ENCODE measurements at regions not wholly inside any gene's neighbourhood (a gene's known extent, or its start where the extent isn't known, plus 50 kb on each side); places are given as distances from the start of the nearest gene placed in this dataset.
A peak's percentile ranks its signal among the peaks of the same experiment; 100 is the strongest.
"Not testable (repeated sequence)": the region's sequence is repeated elsewhere in the genome, so short reads cannot be mapped to it uniquely, and the experiment has no call there.

DNA sequence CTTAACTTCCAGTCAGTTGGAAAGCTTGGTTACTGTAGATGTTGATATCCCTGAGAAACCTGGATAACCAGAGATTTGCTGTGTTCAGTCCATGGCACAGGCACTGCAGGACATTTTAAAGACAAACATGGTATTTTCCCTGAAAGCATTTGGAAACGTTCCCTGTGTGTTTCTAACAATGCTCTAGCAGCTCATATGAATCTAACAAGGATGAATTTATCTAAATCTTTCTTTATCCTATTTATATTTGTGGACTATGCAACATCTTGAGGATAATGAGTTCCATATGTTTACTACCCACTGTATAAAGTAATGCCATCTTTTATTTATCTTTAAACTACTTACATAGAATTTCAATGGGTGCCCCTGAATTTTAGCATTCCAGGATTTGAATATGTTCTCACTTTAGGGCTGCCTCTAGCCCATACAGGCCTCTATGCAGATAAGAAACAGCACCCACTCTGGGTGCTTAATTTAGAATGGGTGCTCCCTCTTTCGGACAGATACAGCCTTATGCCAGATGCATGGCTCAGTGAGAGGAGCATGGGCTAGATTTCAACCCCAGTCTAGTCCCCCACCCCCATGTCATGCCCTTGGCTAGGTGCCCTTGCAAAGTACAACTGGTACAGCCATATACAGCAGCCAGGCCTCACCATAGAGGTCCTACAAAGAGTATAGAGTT lies 50.6 kb upstream of the NEMP2 start:
- no peaks in the 10 kb centered on the region for H3K9me3 ChIP-seq (ENCODE audit: control insufficient read depth in 2 of 2, insufficient read depth in 1 of 2, low read depth in 1 of 2, low read length in 1 of 2)
- WGBS, 3 donors, result 79 to 87% (median 86%) methylated on average over 2 of the region's 2 CpGs
- H3K27me3 ChIP-seq (ENCODE audit: control insufficient read depth in 3 of 3, insufficient read depth in 3 of 3, low read length in 3 of 3), result no peaks in the 10 kb centered on the region
- no peak overlapping the region for H3K27ac ChIP-seq (ENCODE audit: low read depth in 1 of 3, low read length in 2 of 3)
- FAIRE-seq (no peak), DNase-seq (no peak)
- no peak overlapping the region for H3K4me3 ChIP-seq (ENCODE audit: low read depth in 1 of 3, low read length in 3 of 3)
- H3K4me1 ChIP-seq (ENCODE audit: control insufficient read depth in 3 of 3, insufficient read depth in 2 of 3, low read depth in 1 of 3, low read length in 2 of 3), result peaks cover 0 to 4% (median 0%) of the 10 kb centered on the region in 3 donors
- no peaks in the 10 kb centered on the region for H3K36me3 ChIP-seq (ENCODE audit: control insufficient read depth in 3 of 3, insufficient read depth in 2 of 3, low read depth in 1 of 3, low read length in 3 of 3)

DNA sequence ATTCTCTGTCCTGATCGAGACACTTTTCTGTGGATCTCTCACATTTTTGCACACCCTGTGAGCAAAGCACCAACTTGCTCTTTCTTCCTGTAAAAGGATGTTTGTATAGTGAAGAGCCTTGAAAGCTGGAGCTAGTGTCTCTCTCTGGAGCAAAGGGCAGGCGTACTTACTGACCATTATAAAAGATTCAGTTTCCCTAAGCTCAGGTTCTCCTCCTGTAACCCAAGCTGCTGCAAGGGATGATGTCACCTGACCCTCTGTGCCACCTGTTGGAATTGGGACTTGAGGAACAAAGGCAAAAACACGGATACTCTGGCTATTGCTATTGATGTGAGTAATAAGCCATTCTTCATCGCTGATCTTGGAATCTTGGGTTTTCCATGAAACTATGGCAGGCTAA lies 52.6 kb upstream of the NEMP2 start:
- no peak for FAIRE-seq
- WGBS, 3 donors, result 53 to 78% (median 76%) methylated on average over 4 of the region's 4 CpGs
- H3K27me3 ChIP-seq (ENCODE audit: control insufficient read depth in 3 of 3, insufficient read depth in 3 of 3, low read length in 3 of 3), result no peaks in the 10 kb centered on the region

DNA sequence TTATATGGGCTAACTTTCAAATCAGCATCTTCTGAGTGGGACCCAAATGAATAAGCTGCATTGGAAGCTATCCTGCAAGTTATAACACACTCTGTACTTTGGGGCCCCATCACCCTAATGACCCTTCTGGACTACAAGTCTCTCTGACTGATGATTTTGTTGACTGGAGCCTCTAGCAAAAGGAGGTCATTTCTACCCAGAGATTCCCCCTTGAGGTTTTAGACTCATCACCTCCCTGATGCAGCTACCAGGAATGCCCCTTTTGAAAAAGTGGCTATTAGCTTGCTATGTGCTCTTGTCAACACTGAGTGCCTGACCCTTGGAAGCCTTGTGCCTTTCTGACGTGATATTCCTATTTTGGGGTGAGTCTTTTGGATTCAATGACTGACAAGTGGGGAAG lies 54.5 kb upstream of the NEMP2 start:
- 95 to 100% (median 97%) methylated on average over 1 of the region's 1 CpG for WGBS, 3 donors
- Histone ChIP-seq H3K4me3 (ENCODE audit: low read depth in 1 of 3, low read length in 3 of 3) (no peak overlapping the region), H3K9me3 (ENCODE audit: control insufficient read depth in 2 of 2, insufficient read depth in 1 of 2, low read depth in 1 of 2, low read length in 1 of 2) (no peaks in the 10 kb centered on the region), H3K27ac (ENCODE audit: low read depth in 1 of 3, low read length in 2 of 3) (no peak overlapping the region), H3K36me3 (ENCODE audit: control insufficient read depth in 3 of 3, insufficient read depth in 2 of 3, low read depth in 1 of 3, low read length in 3 of 3) (no peaks in the 10 kb centered on the region), H3K27me3 (ENCODE audit: control insufficient read depth in 3 of 3, insufficient read depth in 3 of 3, low read length in 3 of 3) (no peaks in the 10 kb centered on the region), H3K4me1 (ENCODE audit: control insufficient read depth in 3 of 3, insufficient read depth in 2 of 3, low read depth in 1 of 3, low read length in 2 of 3) (no peaks in the 10 kb centered on the region)
- no peak for DNase-seq
- FAIRE-seq, result no peak

More for the DNA sequence above, 52.6 kb upstream of the NEMP2 start:
- peak in 1 of 2 donors; percentile 26 for DNase-seq
- H3K36me3 ChIP-seq (ENCODE audit: control insufficient read depth in 3 of 3, insufficient read depth in 2 of 3, low read depth in 1 of 3, low read length in 3 of 3), result no peaks in the 10 kb centered on the region
- no peaks in the 10 kb centered on the region for H3K4me1 ChIP-seq (ENCODE audit: control insufficient read depth in 3 of 3, insufficient read depth in 2 of 3, low read depth in 1 of 3, low read length in 2 of 3)
- H3K27ac ChIP-seq (ENCODE audit: low read depth in 1 of 3, low read length in 2 of 3), result no peak overlapping the region
- no peak overlapping the region for H3K4me3 ChIP-seq (ENCODE audit: low read depth in 1 of 3, low read length in 3 of 3)
- H3K9me3 ChIP-seq (ENCODE audit: control insufficient read depth in 2 of 2, insufficient read depth in 1 of 2, low read depth in 1 of 2, low read length in 1 of 2), result no peaks in the 10 kb centered on the region

DNA sequence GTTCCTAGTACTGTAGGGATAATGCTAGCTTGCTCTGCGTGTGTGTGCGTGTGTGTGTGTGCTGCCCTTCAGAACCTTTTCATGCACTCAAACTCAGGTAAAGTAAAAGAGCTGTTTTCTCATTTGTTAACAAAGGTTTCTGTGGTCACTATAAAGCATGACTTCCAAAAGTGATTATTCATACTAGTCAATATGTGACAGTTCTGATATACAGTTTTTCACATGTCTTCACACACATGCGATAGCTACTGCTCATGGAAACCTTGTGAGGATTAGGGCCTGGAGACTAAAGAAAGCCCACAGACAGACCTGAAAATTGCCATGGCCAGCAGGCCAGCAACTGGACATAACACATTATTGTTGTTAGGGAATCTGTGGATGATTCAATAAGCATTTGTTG lies 56.9 kb upstream of the NEMP2 start:
- no peak overlapping the region for H3K4me3 ChIP-seq (ENCODE audit: low read depth in 1 of 3, low read length in 3 of 3)
- H3K4me1 ChIP-seq (ENCODE audit: control insufficient read depth in 3 of 3, insufficient read depth in 2 of 3, low read depth in 1 of 3, low read length in 2 of 3), result no peaks in the 10 kb centered on the region
- DNase-seq (no peak), FAIRE-seq (no peak)
- no peak overlapping the region for H3K27ac ChIP-seq (ENCODE audit: low read depth in 1 of 3, low read length in 2 of 3)
- 97 to 100% (median 97%) methylated on average over 3 of the region's 3 CpGs for WGBS, 3 donors
- no peaks in the 10 kb centered on the region for H3K27me3 ChIP-seq (ENCODE audit: control insufficient read depth in 3 of 3, insufficient read depth in 3 of 3, low read length in 3 of 3)
- H3K36me3 ChIP-seq (ENCODE audit: control insufficient read depth in 3 of 3, insufficient read depth in 2 of 3, low read depth in 1 of 3, low read length in 3 of 3), result no peaks in the 10 kb centered on the region
- no peaks in the 10 kb centered on the region for H3K9me3 ChIP-seq (ENCODE audit: control insufficient read depth in 2 of 2, insufficient read depth in 1 of 2, low read depth in 1 of 2, low read length in 1 of 2)

DNA sequence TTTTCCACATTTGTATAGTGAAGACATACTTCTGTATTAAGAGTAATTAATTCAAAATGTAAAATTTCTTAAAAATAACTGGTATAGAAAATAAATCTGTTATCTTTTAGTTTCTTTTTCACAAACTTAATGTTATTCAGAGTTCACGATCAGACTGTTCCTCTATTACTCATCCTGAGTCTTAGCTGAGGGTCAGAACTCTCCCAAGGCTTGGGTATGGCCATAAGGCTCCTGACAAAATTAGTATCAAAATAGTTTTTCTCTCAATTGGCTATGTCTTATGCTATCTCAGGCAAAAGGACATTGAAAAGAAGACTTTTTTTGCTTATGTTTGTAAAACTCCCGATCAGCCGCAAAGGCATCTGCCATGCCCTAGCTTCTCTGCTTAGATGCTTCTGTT lies 56.1 kb upstream of the NAB1 start:
- FAIRE-seq, result no peak
- no peaks in the 10 kb centered on the region for H3K9me3 ChIP-seq (ENCODE audit: control insufficient read depth in 2 of 2, insufficient read depth in 1 of 2, low read depth in 1 of 2, low read length in 1 of 2)
- H3K27ac ChIP-seq (ENCODE audit: low read depth in 1 of 3, low read length in 2 of 3), result no peak overlapping the region
- H3K4me3 ChIP-seq (ENCODE audit: low read depth in 1 of 3, low read length in 3 of 3), result no peak overlapping the region
- DNase-seq, result no peak
- H3K27me3 ChIP-seq (ENCODE audit: control insufficient read depth in 3 of 3, insufficient read depth in 3 of 3, low read length in 3 of 3), result no peaks in the 10 kb centered on the region
- H3K36me3 ChIP-seq (ENCODE audit: control insufficient read depth in 3 of 3, insufficient read depth in 2 of 3, low read depth in 1 of 3, low read length in 3 of 3), result no peaks in the 10 kb centered on the region
- 91 to 95% (median 92%) methylated on average over 3 of the region's 3 CpGs for WGBS, 3 donors
- no peaks in the 10 kb centered on the region for H3K4me1 ChIP-seq (ENCODE audit: control insufficient read depth in 3 of 3, insufficient read depth in 2 of 3, low read depth in 1 of 3, low read length in 2 of 3)

DNA sequence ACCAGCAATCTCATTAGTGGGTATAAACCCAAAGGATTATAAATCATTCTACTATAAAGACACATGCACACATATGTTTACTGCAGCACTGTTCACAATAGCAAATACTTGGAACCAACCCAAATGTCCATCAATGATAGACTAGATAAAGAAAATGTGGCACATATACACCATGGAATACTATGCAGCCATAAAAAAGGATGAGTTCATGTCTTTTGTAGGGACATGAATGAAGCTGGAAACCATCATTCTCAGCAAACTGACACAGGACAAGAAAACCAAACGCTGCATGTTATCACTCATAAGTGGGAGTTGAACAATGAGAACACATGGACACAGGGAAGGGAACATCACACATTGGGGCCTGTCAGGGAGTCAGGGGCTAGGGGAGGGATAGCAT lies 53.0 kb upstream of the NAB1 start:
- DNase-seq; H3K4me3 ChIP-seq (ENCODE audit: low read depth in 1 of 3, low read length in 3 of 3); FAIRE-seq; H3K27me3 ChIP-seq (ENCODE audit: control insufficient read depth in 3 of 3, insufficient read depth in 3 of 3, low read length in 3 of 3); H3K9me3 ChIP-seq (ENCODE audit: control insufficient read depth in 2 of 2, insufficient read depth in 1 of 2, low read depth in 1 of 2, low read length in 1 of 2); H3K4me1 ChIP-seq (ENCODE audit: control insufficient read depth in 3 of 3, insufficient read depth in 2 of 3, low read depth in 1 of 3, low read length in 2 of 3); H3K27ac ChIP-seq (ENCODE audit: low read depth in 1 of 3, low read length in 2 of 3); H3K36me3 ChIP-seq (ENCODE audit: control insufficient read depth in 3 of 3, insufficient read depth in 2 of 3, low read depth in 1 of 3, low read length in 3 of 3): not testable (repeated sequence)
- WGBS, 3 donors, result 87 to 97% (median 95%) methylated on average over 1 of the region's 1 CpG

DNA sequence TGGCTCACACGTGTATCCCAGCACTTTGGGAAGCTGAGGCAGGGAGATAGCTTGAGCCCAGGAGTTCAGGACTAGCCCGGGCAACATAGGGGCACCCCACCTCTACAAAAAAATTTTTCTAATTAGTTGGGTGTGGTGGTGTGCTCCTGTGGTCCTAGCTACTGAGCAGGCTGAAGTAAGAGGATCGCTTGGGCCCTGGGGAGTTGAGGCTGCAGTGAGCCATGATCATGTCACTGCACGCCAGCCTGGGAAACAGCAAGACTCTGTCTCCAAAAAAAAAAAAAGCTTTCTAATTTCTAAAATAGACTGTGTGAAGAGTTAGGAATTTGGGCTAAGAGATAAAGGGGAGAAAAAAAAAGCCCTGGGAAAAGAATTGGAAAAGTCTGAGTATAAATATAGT lies 51.9 kb upstream of the NAB1 start:
- Histone ChIP-seq H3K36me3 (ENCODE audit: control insufficient read depth in 3 of 3, insufficient read depth in 2 of 3, low read depth in 1 of 3, low read length in 3 of 3) (no peaks in the 10 kb centered on the region), H3K4me1 (ENCODE audit: control insufficient read depth in 3 of 3, insufficient read depth in 2 of 3, low read depth in 1 of 3, low read length in 2 of 3) (peaks cover 0 to 2% (median 0%) of the 10 kb centered on the region in 3 donors), H3K9me3 (ENCODE audit: control insufficient read depth in 2 of 2, insufficient read depth in 1 of 2, low read depth in 1 of 2, low read length in 1 of 2) (no peaks in the 10 kb centered on the region), H3K4me3 (ENCODE audit: low read depth in 1 of 3, low read length in 3 of 3) (no peak overlapping the region), H3K27ac (ENCODE audit: low read depth in 1 of 3, low read length in 2 of 3) (no peak overlapping the region), H3K27me3 (ENCODE audit: control insufficient read depth in 3 of 3, insufficient read depth in 3 of 3, low read length in 3 of 3) (no peaks in the 10 kb centered on the region)
- 89 to 96% (median 91%) methylated on average over 4 of the region's 4 CpGs for WGBS, 3 donors
- DNase-seq (no peak), FAIRE-seq (no peak)

DNA sequence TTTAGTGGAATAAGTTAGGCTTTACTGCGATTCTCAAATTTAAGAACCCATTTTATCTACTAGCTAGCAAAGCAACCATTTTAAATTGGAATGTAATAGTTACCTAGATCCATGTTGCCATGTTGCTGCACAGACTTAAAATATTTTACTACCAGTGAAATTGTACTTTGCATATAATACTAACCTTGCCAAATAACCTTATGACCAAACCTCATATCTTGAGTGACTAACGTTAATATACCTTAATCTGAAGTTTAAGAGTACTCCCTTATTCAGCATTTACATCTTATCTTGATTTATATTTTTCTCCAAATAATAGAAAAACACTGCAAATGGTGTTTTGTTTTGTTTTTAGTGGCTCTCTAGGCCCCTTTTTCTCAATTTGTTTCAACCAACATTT lies 50.3 kb upstream of the NAB1 start:
- no peaks in the 10 kb centered on the region for H3K36me3 ChIP-seq (ENCODE audit: control insufficient read depth in 3 of 3, insufficient read depth in 2 of 3, low read depth in 1 of 3, low read length in 3 of 3)
- WGBS, 3 donors, result 56 to 80% (median 77%) methylated on average over 2 of the region's 2 CpGs
- H3K4me1 ChIP-seq (ENCODE audit: control insufficient read depth in 3 of 3, insufficient read depth in 2 of 3, low read depth in 1 of 3, low read length in 2 of 3), result peaks cover 0 to 2% (median 0%) of the 10 kb centered on the region in 3 donors
- no peaks in the 10 kb centered on the region for H3K9me3 ChIP-seq (ENCODE audit: control insufficient read depth in 2 of 2, insufficient read depth in 1 of 2, low read depth in 1 of 2, low read length in 1 of 2)
- FAIRE-seq (no peak), DNase-seq (no peak)
- H3K4me3 ChIP-seq (ENCODE audit: low read depth in 1 of 3, low read length in 3 of 3), result no peak overlapping the region
- H3K27me3 ChIP-seq (ENCODE audit: control insufficient read depth in 3 of 3, insufficient read depth in 3 of 3, low read length in 3 of 3), result no peaks in the 10 kb centered on the region
- H3K27ac ChIP-seq (ENCODE audit: low read depth in 1 of 3, low read length in 2 of 3), result no peak overlapping the region

DNA sequence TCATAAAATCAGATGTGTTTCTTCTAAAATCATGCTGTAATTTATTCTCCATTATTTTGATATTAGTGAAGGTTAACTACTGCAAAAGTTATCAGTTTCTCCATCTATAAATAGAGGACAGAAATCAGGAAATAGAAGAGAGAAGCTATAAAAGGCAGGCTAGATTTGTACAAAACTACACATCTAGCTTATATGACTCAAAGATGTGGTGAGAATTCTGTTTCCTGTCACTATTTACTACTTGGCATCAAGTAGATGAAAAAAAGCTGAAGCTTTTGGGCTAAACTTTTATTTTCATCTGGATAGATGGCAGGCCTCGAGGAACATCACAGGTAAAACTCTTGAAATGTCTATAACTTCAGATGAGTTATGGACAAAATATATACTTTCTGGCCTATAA lies 49.8 kb upstream of the NAB1 start:
- H3K4me1 ChIP-seq (ENCODE audit: control insufficient read depth in 3 of 3, insufficient read depth in 2 of 3, low read depth in 1 of 3, low read length in 2 of 3), result peaks cover 0 to 2% (median 0%) of the 10 kb centered on the region in 3 donors
- WGBS, 3 donors, result 66 to 91% (median 89%) methylated on average over 1 of the region's 1 CpG
- H3K4me3 ChIP-seq (ENCODE audit: low read depth in 1 of 3, low read length in 3 of 3), result no peak overlapping the region
- DNase-seq, result no peak
- no peak for FAIRE-seq
- no peak overlapping the region for H3K27ac ChIP-seq (ENCODE audit: low read depth in 1 of 3, low read length in 2 of 3)
- H3K27me3 ChIP-seq (ENCODE audit: control insufficient read depth in 3 of 3, insufficient read depth in 3 of 3, low read length in 3 of 3), result no peaks in the 10 kb centered on the region
- no peaks in the 10 kb centered on the region for H3K9me3 ChIP-seq (ENCODE audit: control insufficient read depth in 2 of 2, insufficient read depth in 1 of 2, low read depth in 1 of 2, low read length in 1 of 2)
- no peaks in the 10 kb centered on the region for H3K36me3 ChIP-seq (ENCODE audit: control insufficient read depth in 3 of 3, insufficient read depth in 2 of 3, low read depth in 1 of 3, low read length in 3 of 3)
